SK-N-SH treated with all-trans-retinoic acid at 6 μM for 48 hours (cell line): ENCODE measurements at regions not wholly inside any gene's neighbourhood (a gene's known extent, or its start where the extent isn't known, plus 50 kb on each side); places are given as distances from the start of the nearest gene placed in this dataset.

Experiments
- ARNTL ChIP-seq: fragments of 450-650 bp; formaldehyde crosslinking; IDR thresholded peaks from 2 replicates; pipeline ENCODE4 v1.5.0; 2020; ENCODE audit warnings: low read depth, mild to moderate bottlenecking, moderate library complexity, borderline replicate concordance
- CREB5 ChIP-seq: fragments of 250-450 bp; sonication (Bioruptor Pico); IDR thresholded peaks from 2 replicates; pipeline ENCODE4 v1.5.1; 2020; ENCODE audit warnings: low read depth, mild to moderate bottlenecking, moderate library complexity
- CSDC2 ChIP-seq: fragments of 250-450 bp; sonication (Bioruptor Pico); IDR thresholded peaks from 2 replicates; pipeline ENCODE4 v1.5.0; 2020; ENCODE audit warnings: mild to moderate bottlenecking, moderate library complexity
- PATZ1 ChIP-seq: fragments of 250-450 bp; sonication (Bioruptor Pico); IDR thresholded peaks from 2 replicates; pipeline ENCODE4 v1.8.0; 2020; ENCODE audit warnings: mild to moderate bottlenecking, moderate library complexity, borderline replicate concordance
- PPARA ChIP-seq: fragments of 250-450 bp; sonication (Bioruptor Pico); IDR thresholded peaks from 2 replicates; pipeline ENCODE4 v1.5.0; 2020; ENCODE audit warnings: mild to moderate bottlenecking, borderline replicate concordance
- TOX ChIP-seq: fragments of 250-450 bp; sonication (Bioruptor Pico); IDR thresholded peaks from 2 replicates; pipeline ENCODE4 v1.8.0; 2021; ENCODE audit warnings: mild to moderate bottlenecking, moderate library complexity, borderline replicate concordance
- TSHZ2 ChIP-seq: fragments of 250-450 bp; sonication (Bioruptor Pico); IDR thresholded peaks from 2 replicates; pipeline ENCODE4 v1.5.0; 2020; ENCODE audit warnings: mild to moderate bottlenecking, moderate library complexity
- ZFP3 ChIP-seq: fragments of 250-450 bp; sonication (Bioruptor Pico); IDR thresholded peaks from 2 replicates; pipeline ENCODE4 v1.5.0; 2020; ENCODE audit warnings: mild to moderate bottlenecking, moderate library complexity
- ZNF8 ChIP-seq: fragments of 450-650 bp; formaldehyde crosslinking; IDR thresholded peaks from 2 replicates; pipeline ENCODE4 v1.5.0; 2020; ENCODE audit warnings: mild to moderate bottlenecking, moderate library complexity

- no peak for TF ChIP-seq ARNTL (CRISPR knock-in tag)
- TF ChIP-seq TSHZ2, result no peak
- TF ChIP-seq CREB5 (CRISPR knock-in tag), result no peak
- no peak for TF ChIP-seq ZNF8 (CRISPR knock-in tag)
- TF ChIP-seq ZFP3 (CRISPR knock-in tag), result no peak
- TF ChIP-seq PATZ1 (CRISPR knock-in tag), result no peak
- no peak for TF ChIP-seq TOX (CRISPR knock-in tag)
- TF ChIP-seq PPARA (CRISPR knock-in tag), result no peak
- no peak for TF ChIP-seq CSDC2 (CRISPR knock-in tag)
Measured at GRCh38 chr13:86446311-86446710, 647.1 kb upstream of the SLITRK6 start.
